H1 (cell line): ENCODE measurements at regions not wholly inside any gene's neighbourhood (a gene's known extent, or its start where the extent isn't known, plus 50 kb on each side); places are given as distances from the start of the nearest gene placed in this dataset.

Experiments used
- CTCF ChIA-PET: fragments of 300-600 bp; sonication (Branson Sonifier 250); formaldehyde crosslinking; loops from one replicate; lab custom pipeline; 2021; ENCODE audit not compliant: partially characterized antibody; lab: Charles Lee
- POLR2A ChIA-PET: fragments of 300-600 bp; sonication (Branson Sonifier 250); formaldehyde crosslinking; loops from one replicate; lab custom pipeline; 2021; ENCODE audit warnings: inconsistent platforms; ENCODE audit not compliant: partially characterized antibody; lab: Charles Lee
- DNase-seq, 2 experiments: peaks; one replicate each; pipeline versions ENCODE4 v3.0.0 to v3.0.0-alpha.2; 2010 to 2022; ENCODE audit warnings: low spot score in 2 of 2, low read depth in 1 of 2, mixed read lengths in 1 of 2
- FAIRE-seq: peaks from 2 replicates; lab custom pipeline; 2011; peaks lifted over from hg19 to GRCh38; lab: Jason Lieb, UNC
- H2AFZ ChIP-seq: 2 replicates; pipeline ENCODE4 v1.8.1; 2012; ENCODE audit warnings: low read length, inconsistent platforms
- H2AK5ac ChIP-seq: 2 replicates; pipeline ENCODE4 v1.6.1; 2013; ENCODE audit warnings: low read depth, low read length
- H2BK120ac ChIP-seq: replicated peaks from 2 replicates; pipeline ENCODE3; 2013; ENCODE audit warnings: low read depth, low read length, inconsistent platforms
- H2BK12ac ChIP-seq: 2 replicates; pipeline ENCODE4 v1.6.1; 2013; ENCODE audit warnings: low read depth, low read length
- H2BK15ac ChIP-seq: 2 replicates; pipeline ENCODE4 v1.6.1; 2013; ENCODE audit warnings: low read length
- H2BK20ac ChIP-seq: 2 replicates; pipeline ENCODE4 v1.6.1; 2013; ENCODE audit warnings: low read length
- H2BK5ac ChIP-seq: 2 replicates; pipeline ENCODE4 v1.6.1; 2013; ENCODE audit warnings: low read depth, low read length
- H3K14ac ChIP-seq: 2 replicates; pipeline ENCODE4 v1.6.1; 2013; ENCODE audit warnings: inconsistent platforms; ENCODE audit not compliant: insufficient read length
- H3K18ac ChIP-seq: 2 replicates; pipeline ENCODE4 v1.6.1; 2013; ENCODE audit warnings: low read length; ENCODE audit errors: extremely low read depth
- H3K23ac ChIP-seq: 2 replicates; pipeline ENCODE4 v1.6.1; 2013; ENCODE audit warnings: inconsistent platforms; ENCODE audit not compliant: insufficient read length
- H3K23me2 ChIP-seq: 2 replicates; pipeline ENCODE4 v1.6.1; 2013; ENCODE audit warnings: low read depth, low read length
- H3K27ac ChIP-seq: 2 replicates; pipeline ENCODE4 v1.6.1; 2011; ENCODE audit warnings: low read depth, low read length, inconsistent platforms
- H3K27me3 ChIP-seq, 4 experiments: replicated peaks in 1 of 4; 1 replicate in 1 of 4; 2 replicates in 3 of 4; pipeline versions ENCODE4 v1.6.1 to v1.8.1; 2011 to 2013; ENCODE audit warnings: low read length in 3 of 4, mild to moderate bottlenecking in 3 of 4, inconsistent platforms in 2 of 4, mixed read lengths in 2 of 4, moderate library complexity in 1 of 4; ENCODE audit not compliant: control insufficient read depth in 3 of 4, insufficient read depth in 3 of 4; ENCODE audit errors: extremely low read depth in 1 of 4
- H3K36me3 ChIP-seq, 4 experiments: 2 replicates each; pipeline versions ENCODE4 v1.6.1 to v1.8.1; 2011 to 2013; ENCODE audit warnings: mild to moderate bottlenecking in 4 of 4, low read length in 3 of 4, moderate library complexity in 2 of 4, control low read depth in 1 of 4, inconsistent platforms in 1 of 4; ENCODE audit not compliant: insufficient read depth in 4 of 4, control insufficient read depth in 2 of 4
- H3K4ac ChIP-seq: replicated peaks from 2 replicates; pipeline ENCODE3; 2013; ENCODE audit warnings: low read length, low read depth, mixed read lengths, inconsistent platforms; ENCODE audit not compliant: insufficient read length
- H3K4me1 ChIP-seq, 4 experiments: replicated peaks in 1 of 4; 1 replicate in 1 of 4; 2 replicates in 3 of 4; pipeline versions ENCODE4 v1.6.1 to v1.8.1; 2011 to 2013; ENCODE audit warnings: low read length in 3 of 4, inconsistent platforms in 2 of 4, mixed read lengths in 1 of 4; ENCODE audit not compliant: insufficient read depth in 4 of 4, control insufficient read depth in 3 of 4
- H3K4me2 ChIP-seq, 2 experiments: 2 replicates each; pipeline versions ENCODE4 v1.6.1 to v1.8.1; 2011 to 2013; ENCODE audit warnings: low read depth in 2 of 2, low read length in 2 of 2, control low read depth in 1 of 2, inconsistent platforms in 1 of 2, mild to moderate bottlenecking in 1 of 2; ENCODE audit not compliant: insufficient read depth in 1 of 2
- H3K4me3 ChIP-seq, 4 experiments: fragments of 200-600, 300-600 bp in 1 of 4; sonication (generic), shearing (Covaris generic), sonication (Bioruptor Twin) in 1 of 4; 2 replicates each; pipeline versions ENCODE4 v1.5.1 to v1.8.1; 2011 to 2016; ENCODE audit warnings: low read length in 4 of 4, low read depth in 3 of 4, control low read depth in 2 of 4, inconsistent platforms in 2 of 4, mild to moderate bottlenecking in 2 of 4, mixed read lengths in 1 of 4, moderate library complexity in 1 of 4; ENCODE audit not compliant: insufficient read depth in 2 of 4; ENCODE audit errors: extremely low read depth in 1 of 4
- H3K56ac ChIP-seq: replicated peaks from 2 replicates; pipeline ENCODE3; 2013; ENCODE audit warnings: low read depth, mild to moderate bottlenecking, mixed read lengths, low read length, inconsistent platforms; ENCODE audit not compliant: insufficient read length
- H3K79me1 ChIP-seq: 2 replicates; pipeline ENCODE4 v1.6.1; 2013; ENCODE audit warnings: low read depth, low read length, control low read depth
- H3K79me2 ChIP-seq, 2 experiments: 2 replicates each; pipeline versions ENCODE4 v1.6.1 to v1.8.1; 2012 to 2013; ENCODE audit warnings: low read length in 2 of 2, mild to moderate bottlenecking in 2 of 2, inconsistent platforms in 1 of 2; ENCODE audit not compliant: insufficient read depth in 2 of 2, control insufficient read depth in 1 of 2
- H3K9ac ChIP-seq, 4 experiments: replicated peaks in 1 of 4; 1 replicate in 1 of 4; 2 replicates in 3 of 4; pipeline versions ENCODE4 v1.6.1 to v1.8.1; 2011 to 2013; ENCODE audit warnings: low read depth in 3 of 4, low read length in 3 of 4, control low read depth in 2 of 4, mild to moderate bottlenecking in 2 of 4, moderate library complexity in 2 of 4, inconsistent platforms in 1 of 4; ENCODE audit errors: extremely low read depth in 1 of 4
- H3K9me3 ChIP-seq, 2 experiments: 2 replicates each; pipeline versions ENCODE4 v1.6.1 to v1.8.1; 2012 to 2013; ENCODE audit warnings: mild to moderate bottlenecking in 2 of 2, moderate library complexity in 2 of 2, control low read depth in 1 of 2, inconsistent platforms in 1 of 2, low read depth in 1 of 2, low read length in 1 of 2, mixed read lengths in 1 of 2; ENCODE audit not compliant: insufficient read depth in 2 of 2
- H4K20me1 ChIP-seq, 2 experiments: replicated peaks in 1 of 2; 2 replicates each; pipeline versions ENCODE3 to v1.8.1; 2011 to 2013; ENCODE audit warnings: inconsistent platforms in 2 of 2, low read length in 2 of 2, mild to moderate bottlenecking in 1 of 2; ENCODE audit not compliant: insufficient read depth in 2 of 2, control insufficient read depth in 1 of 2
- H4K5ac ChIP-seq: 2 replicates; pipeline ENCODE4 v1.6.1; 2013; ENCODE audit warnings: low read length, low read depth, mixed read lengths, inconsistent platforms; ENCODE audit not compliant: insufficient read length
- H4K8ac ChIP-seq: 2 replicates; pipeline ENCODE4 v1.8.0; 2013; ENCODE audit warnings: mild to moderate bottlenecking, moderate library complexity, low read length, inconsistent platforms; ENCODE audit not compliant: insufficient read depth; ENCODE audit errors: extremely low read depth
- H4K91ac ChIP-seq: replicated peaks from 2 replicates; pipeline ENCODE3; 2013; ENCODE audit warnings: low read length, mixed read lengths, inconsistent platforms; ENCODE audit not compliant: insufficient read length
- ASH2L ChIP-seq: fragments of 200-600, 300-600 bp; sonication (generic); IDR thresholded peaks from one replicate; pipeline ENCODE4 v1.7.1; 2017; ENCODE audit warnings: low read length
- WGBS, 2 experiments: shearing (Covaris generic) in 1 of 2; methylation state at CpG; one replicate each; pipeline versions ENCODE4 v1.1.6 to v1.1.7; 2013 to 2015; ENCODE audit warnings: low lambda C conversion rate in 2 of 2, mixed read lengths in 2 of 2, inconsistent platforms in 1 of 2, low coverage in 1 of 2, missing lambda C conversion rate in 1 of 2; ENCODE audit not compliant: insufficient replicate concordance in 2 of 2, insufficient coverage in 1 of 2, insufficient read length in 1 of 2; ENCODE audit errors: extremely low coverage in 1 of 2, missing lambda C conversion rate in 1 of 2; 5-methylcytosine and 5-hydroxymethylcytosine counted together

DNA sequence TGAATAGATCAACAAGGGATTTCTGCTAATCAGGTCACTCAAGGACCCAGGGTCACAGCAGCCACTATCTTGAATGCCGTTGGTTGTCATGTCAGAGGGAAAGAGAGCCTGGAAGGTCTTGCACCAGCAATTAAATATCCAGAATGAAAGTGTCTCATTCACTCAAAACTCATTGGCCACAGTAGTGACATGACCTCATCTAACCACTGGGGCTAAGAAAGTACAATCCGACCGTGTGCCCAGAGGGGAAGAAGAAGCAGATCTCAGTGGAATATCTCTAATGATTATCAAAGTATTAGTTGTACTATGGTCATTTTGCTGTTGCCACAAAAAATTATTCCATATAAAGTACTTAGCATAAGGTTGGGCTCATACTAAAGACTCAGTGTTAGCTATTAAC lies 210.0 kb downstream of the QDPR start:
- ChIA-PET CTCF (interaction anchor here (0.5 kb wide), 1 partner anchor 110 kb away, joined by 3 read pairs; no protein-coding TSS in a partner anchor), POLR2A (no interaction called here)
- Histone ChIP-seq H4K5ac (no peak overlapping the region), H3K9ac (no peak overlapping the region), H2BK20ac (peak overlapping the region; percentile 69; the same call in 1 of the 2 replicates), H3K18ac (no peak overlapping the region), H2AFZ (no peak overlapping the region), H2BK120ac (no peak overlapping the region), H4K91ac (no peak overlapping the region), H3K27ac (no peak overlapping the region), H3K4me2 (no peak overlapping the region), H3K9me3 (no peaks in the 10 kb centered on the region), H4K8ac (no peak overlapping the region), H3K4me3 (no peak overlapping the region), H3K4me1 (peaks cover 0 to 2% (median 0%) of the 10 kb centered on the region in 4 experiments; a peak in 1 of 7 replicates), H3K23ac (no peak overlapping the region), H2BK12ac (no peak overlapping the region), H3K27me3 (no peaks in the 10 kb centered on the region), H3K79me2 (no peaks in the 10 kb centered on the region), H3K56ac (no peak overlapping the region), H2AK5ac (no peak overlapping the region), H3K14ac (no peak overlapping the region), H3K4ac (no peak overlapping the region), H3K79me1 (no peaks in the 10 kb centered on the region), H3K36me3 (no peaks in the 10 kb centered on the region), H2BK15ac (no peak overlapping the region), H2BK5ac (no peak overlapping the region), H3K23me2 (no peaks in the 10 kb centered on the region), H4K20me1 (no peaks in the 10 kb centered on the region)
- 100% methylated on average over 3 of the region's 3 CpGs; no CpG with 5 or more reads in 1 of the 2 experiments for WGBS, 2 experiments
- DNase-seq (no peak), FAIRE-seq (no peak)
- no peak for TF ChIP-seq ASH2L
